AG04450 (cell line): ENCODE measurements at regions not wholly inside any gene's neighbourhood (a gene's known extent, or its start where the extent isn't known, plus 50 kb on each side); places are given as distances from the start of the nearest gene placed in this dataset.

Experiments
- CTCF ChIA-PET: fragments of 300-600, 350-600 bp; formaldehyde crosslinking; extraction: SDS; loops from one replicate; lab custom pipeline; 2022; ENCODE audit warnings: antibody characterized with exemption, inconsistent platforms; lab: Charles Lee
- POLR2A ChIA-PET: fragments of 350-600 bp; formaldehyde crosslinking; extraction: SDS; loops from one replicate; lab custom pipeline; 2021; ENCODE audit warnings: antibody characterized with exemption, inconsistent platforms; lab: Yijun Ruan, JAX
- DNase-seq: peaks from one replicate; pipeline ENCODE4 v3.0.0-alpha.2; 2011; ENCODE audit warnings: low read depth, low spot score
- H3K27ac ChIP-seq: one replicate; pipeline ENCODE4 v1.5.1; 2012; ENCODE audit warnings: low read depth, low read length, control low read depth
- H3K27me3 ChIP-seq: one replicate; pipeline ENCODE4 v1.6.0; 2012; ENCODE audit warnings: low read length; ENCODE audit not compliant: control insufficient read depth, insufficient read depth
- H3K4me3 ChIP-seq: 2 replicates; pipeline ENCODE4 v1.5.1; 2011; ENCODE audit warnings: mild to moderate bottlenecking, low read depth, low read length, control low read depth
- H3K9me3 ChIP-seq: 2 replicates; pipeline ENCODE4 v1.5.1; 2012; ENCODE audit warnings: low read length; ENCODE audit not compliant: control insufficient read depth, insufficient read depth
- CTCF ChIP-seq: IDR thresholded peaks from 2 replicates; pipeline ENCODE4 v1.5.1; 2011; ENCODE audit warnings: low read depth, low read length, control low read depth, inconsistent platforms

GRCh38 chr14:66129224-66129623 lies 356.9 kb upstream of the CCDC196 start:
- no peak overlapping the region for H3K27ac ChIP-seq
- ChIA-PET POLR2A (no interaction called here), CTCF (no interaction called here)
- TF ChIP-seq CTCF = no peak
- DNase-seq = no peak
- no peaks in the 10 kb centered on the region for H3K9me3 ChIP-seq
- no peak overlapping the region for H3K4me3 ChIP-seq
- no peaks in the 10 kb centered on the region for H3K27me3 ChIP-seq

GRCh38 chr14:66131111-66131510 lies 355.1 kb upstream of the CCDC196 start:
- CTCF ChIA-PET = no interaction called here
- DNase-seq = no peak
- H3K4me3 ChIP-seq = no peak overlapping the region
- no peaks in the 10 kb centered on the region for H3K9me3 ChIP-seq
- TF ChIP-seq CTCF = no peak
- POLR2A ChIA-PET = no interaction called here
- H3K27ac ChIP-seq = peak overlapping the region; percentile 21
- H3K27me3 ChIP-seq = no peaks in the 10 kb centered on the region

GRCh38 chr14:66133666-66134065 lies 352.5 kb upstream of the CCDC196 start:
- Histone ChIP-seq H3K4me3 (no peak overlapping the region), H3K9me3 (no peaks in the 10 kb centered on the region), H3K27ac (no peak overlapping the region), H3K27me3 (no peaks in the 10 kb centered on the region)
- no peak for DNase-seq
- no peak for TF ChIP-seq CTCF
- ChIA-PET CTCF (no interaction called here), POLR2A (no interaction called here)

GRCh38 chr14:66135831-66136230 lies 350.3 kb upstream of the CCDC196 start:
- no peak overlapping the region for H3K27ac ChIP-seq
- no peak for TF ChIP-seq CTCF
- ChIA-PET POLR2A (no interaction called here), CTCF (no interaction called here)
- no peak for DNase-seq
- no peaks in the 10 kb centered on the region for H3K9me3 ChIP-seq
- no peaks in the 10 kb centered on the region for H3K27me3 ChIP-seq
- H3K4me3 ChIP-seq = no peak overlapping the region

DNA sequence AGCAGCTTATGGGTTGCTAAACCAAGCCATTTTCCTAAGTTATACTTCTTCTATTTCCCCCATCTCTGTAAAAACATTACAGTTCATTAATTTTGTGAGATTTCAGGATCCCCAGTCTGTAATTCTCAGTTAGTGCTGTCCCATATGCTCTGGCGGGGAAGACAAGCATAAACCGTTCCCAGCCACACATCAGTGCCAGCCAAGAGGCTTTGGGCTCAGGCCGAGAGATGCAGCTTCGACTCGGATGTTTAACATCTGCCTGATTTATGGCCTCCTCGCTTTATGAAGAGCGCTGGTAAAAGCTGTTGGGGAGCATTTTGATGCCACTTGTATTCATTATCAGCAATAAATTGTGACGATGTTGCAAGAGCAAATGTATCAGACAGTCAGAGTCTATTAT lies 349.1 kb upstream of the CCDC196 start:
- Histone ChIP-seq H3K27me3 (no peaks in the 10 kb centered on the region), H3K4me3 (no peak overlapping the region), H3K27ac (no peak overlapping the region), H3K9me3 (peaks cover 5% of the 10 kb centered on the region; the same call in 1 of the 2 replicates)
- ChIA-PET POLR2A (no interaction called here), CTCF (no interaction called here)
- TF ChIP-seq CTCF = no peak
- DNase-seq = no peak
